Sigmoid colon (tissue), 4 donors: ENCODE measurements at regions not wholly inside any gene's neighbourhood (a gene's known extent, or its start where the extent isn't known, plus 50 kb on each side); places are given as distances from the start of the nearest gene placed in this dataset.

Experiments
- CTCF ChIP-seq, 4 experiments: fragments of 450-650 bp in 3 of 4; fragments of 200-600 bp in 1 of 4; IDR thresholded peaks; one replicate each; pipeline ENCODE4 v1.5.1; 2016 to 2019; ENCODE audit warnings: antibody characterized with exemption in 4 of 4, mild to moderate bottlenecking in 3 of 4, moderate library complexity in 2 of 4
- EP300 ChIP-seq, 4 donors: sonication (generic); formaldehyde crosslinking; IDR thresholded peaks; one replicate each; pipeline ENCODE4 v1.6.1; 2017; ENCODE audit warnings: antibody characterized with exemption in 4 of 4
- POLR2AphosphoS5 ChIP-seq, 4 donors: sonication (generic); formaldehyde crosslinking; IDR thresholded peaks; one replicate each; pipeline ENCODE4 v1.6.1; 2017; ENCODE audit warnings: antibody characterized with exemption in 4 of 4

- TF ChIP-seq EP300 (IDR thresholded peaks at IDR 0.05): no peak
- TF ChIP-seq CTCF (IDR thresholded peaks at IDR 0.05): no peak
- no peak for TF ChIP-seq POLR2AphosphoS5 (IDR thresholded peaks at IDR 0.05)
Observed at GRCh38 chr9:106065136-106065535, 370.8 kb downstream of the TMEM38B start.
